Mesothelial cell of epicardium (in vitro differentiated cells): ENCODE measurements at regions not wholly inside any gene's neighbourhood (a gene's known extent, or its start where the extent isn't known, plus 50 kb on each side); places are given as distances from the start of the nearest gene placed in this dataset.
"Not testable (repeated sequence)": the region's sequence is repeated elsewhere in the genome, so short reads cannot be mapped to it uniquely, and the experiment has no call there.

Experiments
- DNase-seq, 2 experiments: peaks; one replicate each; pipeline ENCODE4 v3.0.0; 2021; ENCODE audit warnings: low spot score in 2 of 2; ENCODE audit not compliant: unreplicated experiment in 2 of 2
- H3K27ac Mint-ChIP-seq: 2 replicates; pipeline ENCODE4 v1.8.0; 2021; ENCODE audit warnings: mixed read lengths
- H3K27me3 Mint-ChIP-seq: 2 replicates; pipeline ENCODE4 v1.8.0; 2021; ENCODE audit warnings: low read depth, mixed read lengths
- H3K36me3 Mint-ChIP-seq: 2 replicates; pipeline ENCODE4 v1.8.0; 2021; ENCODE audit warnings: mixed read lengths
- H3K4me1 Mint-ChIP-seq: 2 replicates; pipeline ENCODE4 v1.8.0; 2021; ENCODE audit warnings: mixed read lengths
- H3K4me3 Mint-ChIP-seq: 2 replicates; pipeline ENCODE4 v1.8.0; 2021; ENCODE audit warnings: mild to moderate bottlenecking, moderate library complexity, mixed read lengths
- H3K9me3 Mint-ChIP-seq: 2 replicates; pipeline ENCODE4 v1.8.0; 2021; ENCODE audit warnings: mixed read lengths
- CTCF ChIP-seq: fragments of 200-600 bp; sonication (generic); IDR thresholded peaks from one replicate; pipeline ENCODE4 v1.5.0; 2021; ENCODE audit warnings: antibody characterized with exemption; ENCODE audit not compliant: unreplicated experiment

- Mint-ChIP-seq H3K27ac (no peak overlapping the region), H3K9me3 (peaks cover 39% of the 10 kb centered on the region), H3K27me3 (no peaks in the 10 kb centered on the region), H3K36me3 (no peaks in the 10 kb centered on the region), H3K4me3 (no peak overlapping the region), H3K4me1 (no peaks in the 10 kb centered on the region)
- no peak for DNase-seq
- TF ChIP-seq CTCF, result no peak
Measured at GRCh38 chr11:97060184-97060583, 670.4 kb downstream of the JRKL start.

GRCh38 chr11:97069160-97069559 lies 679.3 kb downstream of the JRKL start:
- Mint-ChIP-seq H3K27ac (no peak overlapping the region), H3K27me3 (no peaks in the 10 kb centered on the region), H3K9me3 (peaks cover 54% of the 10 kb centered on the region), H3K4me1 (no peaks in the 10 kb centered on the region), H3K4me3 (no peak overlapping the region), H3K36me3 (peaks cover 18% of the 10 kb centered on the region)
- TF ChIP-seq CTCF, result no peak
- DNase-seq, result no peak

- TF ChIP-seq CTCF, result no peak
- Mint-ChIP-seq H3K27ac (no peak overlapping the region), H3K27me3 (no peaks in the 10 kb centered on the region), H3K36me3 (peaks cover 18% of the 10 kb centered on the region), H3K4me1 (no peaks in the 10 kb centered on the region), H3K4me3 (no peak overlapping the region), H3K9me3 (peaks cover 49% of the 10 kb centered on the region)
- DNase-seq, result no peak
Measured at GRCh38 chr11:97072420-97072819, 682.6 kb downstream of the JRKL start.

- H3K4me3 Mint-ChIP-seq, DNase-seq, H3K27ac Mint-ChIP-seq, H3K27me3 Mint-ChIP-seq, H3K4me1 Mint-ChIP-seq: not testable (repeated sequence)
- peaks cover 34% of the 10 kb centered on the region for H3K9me3 Mint-ChIP-seq
- peaks cover 11% of the 10 kb centered on the region for H3K36me3 Mint-ChIP-seq
Measured at GRCh38 chr11:97076666-97077065, 686.9 kb downstream of the JRKL start.

GRCh38 chr11:97078443-97078842 lies 688.6 kb downstream of the JRKL start:
- TF ChIP-seq CTCF, result no peak
- Mint-ChIP-seq H3K9me3 (peaks cover 25% of the 10 kb centered on the region), H3K36me3 (no peaks in the 10 kb centered on the region), H3K4me3 (no peak overlapping the region), H3K27me3 (no peaks in the 10 kb centered on the region), H3K4me1 (no peaks in the 10 kb centered on the region), H3K27ac (no peak overlapping the region)
- no peak for DNase-seq

GRCh38 chr11:97079244-97079643 lies 689.4 kb downstream of the JRKL start:
- Mint-ChIP-seq H3K27me3 (no peaks in the 10 kb centered on the region), H3K36me3 (no peaks in the 10 kb centered on the region), H3K27ac (no peak overlapping the region), H3K4me1 (no peaks in the 10 kb centered on the region), H3K4me3 (no peak overlapping the region), H3K9me3 (peaks cover 21% of the 10 kb centered on the region)
- no peak for DNase-seq
- TF ChIP-seq CTCF, result no peak
